K562 (cell line): ENCODE measurements at regions not wholly inside any gene's neighbourhood (a gene's known extent, or its start where the extent isn't known, plus 50 kb on each side); places are given as distances from the start of the nearest gene placed in this dataset.

ENCODE experiments used
- ARHGAP35 ChIP-seq: fragments of 450-650 bp; IDR thresholded peaks from 2 replicates; pipeline ENCODE4 v1.6.1; 2018; ENCODE audit not compliant: partially characterized antibody
- CCAR2 ChIP-seq: fragments of 200-400 bp; formaldehyde crosslinking; IDR thresholded peaks from 2 replicates; pipeline ENCODE4 v1.6.1; 2017; ENCODE audit warnings: mild to moderate bottlenecking, low read depth, low read length
- HNRNPLL ChIP-seq: fragments of 200-400 bp; formaldehyde crosslinking; IDR thresholded peaks from 2 replicates; pipeline ENCODE4 v1.6.1; 2017; ENCODE audit warnings: low read length, low read depth, mild to moderate bottlenecking; ENCODE audit not compliant: poor library complexity, severe bottlenecking
- LARP7 ChIP-seq: fragments of 450-650 bp; IDR thresholded peaks from 2 replicates; pipeline ENCODE4 v1.6.1; 2016
- PHB2 ChIP-seq: fragments of 450-650 bp; IDR thresholded peaks from 2 replicates; pipeline ENCODE4 v1.6.1; 2017; ENCODE audit warnings: low read depth
- POLR2H ChIP-seq: IDR thresholded peaks from 2 replicates; pipeline ENCODE4 v1.6.1; 2016; ENCODE audit warnings: missing genetic modification characterization, low read depth, mild to moderate bottlenecking, control low read depth, missing compliant biosample characterization, moderate library complexity
- PPARD ChIP-seq: fragments of 250-450 bp; sonication (Bioruptor Pico); IDR thresholded peaks from 2 replicates; pipeline ENCODE4 v1.8.0; 2022; ENCODE audit warnings: inconsistent platforms, mild to moderate bottlenecking, moderate library complexity
- RBM25 ChIP-seq: fragments of 200-400 bp; formaldehyde crosslinking; IDR thresholded peaks from 2 replicates; pipeline ENCODE4 v1.6.1; 2018; ENCODE audit warnings: low read length, low read depth, moderate library complexity; ENCODE audit not compliant: severe bottlenecking
- SMAD1 ChIP-seq: fragments of 150-350 bp; IDR thresholded peaks from 2 replicates; pipeline ENCODE4 v1.6.1; 2014; ENCODE audit warnings: low read length, low read depth; ENCODE audit not compliant: partially characterized antibody
- SRSF1 ChIP-seq: fragments of 200-400 bp; formaldehyde crosslinking; IDR thresholded peaks from 2 replicates; pipeline ENCODE4 v1.6.1; 2017; ENCODE audit warnings: mild to moderate bottlenecking, low read depth, low read length, moderate library complexity
- TCF7 ChIP-seq: sonication (generic); IDR thresholded peaks from 2 replicates; pipeline ENCODE4 v1.6.1; 2016; ENCODE audit warnings: antibody characterized with exemption, borderline replicate concordance
- ZNF41 ChIP-seq: fragments of 250-450 bp; sonication (Bioruptor Pico); conservative IDR thresholded peaks from 2 replicates; pipeline ENCODE4 v1.4.0; 2020; ENCODE audit warnings: mild to moderate bottlenecking
- ZNF75A ChIP-seq: fragments of 450-650 bp; formaldehyde crosslinking; IDR thresholded peaks from 2 replicates; pipeline ENCODE4 v1.4.0; 2020; ENCODE audit warnings: mild to moderate bottlenecking
- TF ChIP-seq, protein P1 (sequence below): fragments of 450-650 bp; formaldehyde crosslinking; IDR thresholded peaks from 2 replicates; pipeline ENCODE4 v1.4.0; 2022; ENCODE audit warnings: missing genetic modification characterization
- TF ChIP-seq, protein P2 (sequence below): fragments of 250-450 bp; sonication (Bioruptor Pico); IDR thresholded peaks from 2 replicates; pipeline ENCODE4 v1.8.0; 2021; ENCODE audit warnings: moderate library complexity, mild to moderate bottlenecking, inconsistent platforms
- TF ChIP-seq, protein P3 (sequence below): sonication (generic); formaldehyde crosslinking; IDR thresholded peaks from 2 replicates; pipeline ENCODE4 v1.8.0; 2022; ENCODE audit warnings: missing genetic modification reagents, mild to moderate bottlenecking, borderline replicate concordance
- TF ChIP-seq, protein P4 (sequence below): fragments of 250-450 bp; sonication (Bioruptor Pico); IDR thresholded peaks from 2 replicates; pipeline ENCODE4 v1.8.0; 2022; ENCODE audit warnings: inconsistent platforms, mild to moderate bottlenecking, moderate library complexity, borderline replicate concordance

DNA sequence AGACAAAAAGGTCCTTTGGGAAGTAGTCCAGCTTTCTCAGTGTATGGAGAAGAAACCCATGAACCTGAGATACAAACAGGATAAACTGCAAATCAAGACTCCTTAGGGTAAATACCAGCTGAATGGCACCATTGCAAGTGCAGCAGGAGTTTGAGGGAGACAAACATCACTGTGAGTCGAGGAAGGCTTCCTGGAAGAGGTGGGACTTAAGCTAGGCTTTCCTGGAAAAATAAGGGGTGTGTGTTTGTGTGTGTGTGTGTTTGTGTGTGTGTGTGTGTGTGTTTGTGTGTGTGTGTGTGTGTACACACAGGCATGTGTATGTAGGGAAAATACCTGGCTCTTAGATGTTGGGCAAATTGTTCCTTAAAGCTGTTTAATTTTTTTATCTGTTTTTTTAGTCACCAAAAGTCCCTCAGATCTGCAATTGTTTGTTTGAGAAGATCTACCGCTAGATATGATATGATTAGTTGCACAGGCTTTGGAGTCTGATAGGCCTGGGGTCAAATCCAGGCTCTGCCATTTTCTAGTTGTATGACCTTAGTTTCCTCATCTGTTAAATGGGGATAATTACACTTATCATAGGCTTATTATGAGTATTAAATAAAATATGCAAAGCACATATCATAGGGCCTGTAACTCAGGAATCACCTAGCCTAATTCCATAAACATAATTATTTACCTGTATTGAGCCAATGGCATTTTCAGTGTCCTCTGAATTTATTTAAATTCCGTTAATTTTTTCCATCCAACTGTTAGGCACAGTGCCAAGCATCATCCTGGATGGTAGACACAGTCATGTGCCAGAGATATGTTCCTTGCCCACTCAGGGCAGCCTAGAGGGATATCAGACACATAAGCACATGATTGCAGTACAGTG, 85.6 kb upstream of the EED start (continued):
- TF ChIP-seq, protein P1, sequence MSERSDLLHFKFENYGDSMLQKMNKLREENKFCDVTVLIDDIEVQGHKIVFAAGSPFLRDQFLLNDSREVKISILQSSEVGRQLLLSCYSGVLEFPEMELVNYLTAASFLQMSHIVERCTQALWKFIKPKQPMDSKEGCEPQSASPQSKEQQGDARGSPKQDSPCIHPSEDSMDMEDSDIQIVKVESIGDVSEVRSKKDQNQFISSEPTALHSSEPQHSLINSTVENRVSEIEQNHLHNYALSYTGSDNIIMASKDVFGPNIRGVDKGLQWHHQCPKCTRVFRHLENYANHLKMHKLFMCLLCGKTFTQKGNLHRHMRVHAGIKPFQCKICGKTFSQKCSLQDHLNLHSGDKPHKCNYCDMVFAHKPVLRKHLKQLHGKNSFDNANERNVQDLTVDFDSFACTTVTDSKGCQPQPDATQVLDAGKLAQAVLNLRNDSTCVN, result peak; percentile 76; the same call in 1 of the 2 replicates
- TF ChIP-seq ARHGAP35 (no peak), SMAD1 (no peak), SRSF1 (no peak), HNRNPLL (no peak), ZNF75A (CRISPR knock-in tag) (no peak), LARP7 (peak; percentile 85; the same call in 1 of the 2 replicates), PHB2 (0 out of 2 replicates have a peak, but pooled peaks have one; percentile 33), CCAR2 (no peak), TCF7 (no peak), PPARD (CRISPR knock-in tag) (no peak), ZNF41 (CRISPR knock-in tag) (no peak), RBM25 (peak; percentile 98), POLR2H (tag) (no peak)
- TF ChIP-seq, protein P2, sequence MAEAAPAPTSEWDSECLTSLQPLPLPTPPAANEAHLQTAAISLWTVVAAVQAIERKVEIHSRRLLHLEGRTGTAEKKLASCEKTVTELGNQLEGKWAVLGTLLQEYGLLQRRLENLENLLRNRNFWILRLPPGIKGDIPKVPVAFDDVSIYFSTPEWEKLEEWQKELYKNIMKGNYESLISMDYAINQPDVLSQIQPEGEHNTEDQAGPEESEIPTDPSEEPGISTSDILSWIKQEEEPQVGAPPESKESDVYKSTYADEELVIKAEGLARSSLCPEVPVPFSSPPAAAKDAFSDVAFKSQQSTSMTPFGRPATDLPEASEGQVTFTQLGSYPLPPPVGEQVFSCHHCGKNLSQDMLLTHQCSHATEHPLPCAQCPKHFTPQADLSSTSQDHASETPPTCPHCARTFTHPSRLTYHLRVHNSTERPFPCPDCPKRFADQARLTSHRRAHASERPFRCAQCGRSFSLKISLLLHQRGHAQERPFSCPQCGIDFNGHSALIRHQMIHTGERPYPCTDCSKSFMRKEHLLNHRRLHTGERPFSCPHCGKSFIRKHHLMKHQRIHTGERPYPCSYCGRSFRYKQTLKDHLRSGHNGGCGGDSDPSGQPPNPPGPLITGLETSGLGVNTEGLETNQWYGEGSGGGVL (CRISPR knock-in tag), result no peak
- TF ChIP-seq, protein P3, sequence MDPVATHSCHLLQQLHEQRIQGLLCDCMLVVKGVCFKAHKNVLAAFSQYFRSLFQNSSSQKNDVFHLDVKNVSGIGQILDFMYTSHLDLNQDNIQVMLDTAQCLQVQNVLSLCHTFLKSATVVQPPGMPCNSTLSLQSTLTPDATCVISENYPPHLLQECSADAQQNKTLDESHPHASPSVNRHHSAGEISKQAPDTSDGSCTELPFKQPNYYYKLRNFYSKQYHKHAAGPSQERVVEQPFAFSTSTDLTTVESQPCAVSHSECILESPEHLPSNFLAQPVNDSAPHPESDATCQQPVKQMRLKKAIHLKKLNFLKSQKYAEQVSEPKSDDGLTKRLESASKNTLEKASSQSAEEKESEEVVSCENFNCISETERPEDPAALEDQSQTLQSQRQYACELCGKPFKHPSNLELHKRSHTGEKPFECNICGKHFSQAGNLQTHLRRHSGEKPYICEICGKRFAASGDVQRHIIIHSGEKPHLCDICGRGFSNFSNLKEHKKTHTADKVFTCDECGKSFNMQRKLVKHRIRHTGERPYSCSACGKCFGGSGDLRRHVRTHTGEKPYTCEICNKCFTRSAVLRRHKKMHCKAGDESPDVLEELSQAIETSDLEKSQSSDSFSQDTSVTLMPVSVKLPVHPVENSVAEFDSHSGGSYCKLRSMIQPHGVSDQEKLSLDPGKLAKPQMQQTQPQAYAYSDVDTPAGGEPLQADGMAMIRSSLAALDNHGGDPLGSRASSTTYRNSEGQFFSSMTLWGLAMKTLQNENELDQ (CRISPR knock-in tag), result no peak
- TF ChIP-seq, protein P4, sequence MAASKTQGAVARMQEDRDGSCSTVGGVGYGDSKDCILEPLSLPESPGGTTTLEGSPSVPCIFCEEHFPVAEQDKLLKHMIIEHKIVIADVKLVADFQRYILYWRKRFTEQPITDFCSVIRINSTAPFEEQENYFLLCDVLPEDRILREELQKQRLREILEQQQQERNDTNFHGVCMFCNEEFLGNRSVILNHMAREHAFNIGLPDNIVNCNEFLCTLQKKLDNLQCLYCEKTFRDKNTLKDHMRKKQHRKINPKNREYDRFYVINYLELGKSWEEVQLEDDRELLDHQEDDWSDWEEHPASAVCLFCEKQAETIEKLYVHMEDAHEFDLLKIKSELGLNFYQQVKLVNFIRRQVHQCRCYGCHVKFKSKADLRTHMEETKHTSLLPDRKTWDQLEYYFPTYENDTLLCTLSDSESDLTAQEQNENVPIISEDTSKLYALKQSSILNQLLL (CRISPR knock-in tag), result no peak
